BJ (cell line): ENCODE measurements at regions not wholly inside any gene's neighbourhood (a gene's known extent, or its start where the extent isn't known, plus 50 kb on each side); places are given as distances from the start of the nearest gene placed in this dataset.

Source experiments
- CTCF ChIA-PET: fragments of 350-600 bp; formaldehyde crosslinking; extraction: SDS; loops from one replicate; lab custom pipeline; 2021; ENCODE audit warnings: antibody characterized with exemption, inconsistent platforms; lab: Yijun Ruan, JAX
- POLR2A ChIA-PET: fragments of 300-600 bp; sonication (Branson Sonifier 250); formaldehyde crosslinking; extraction: SDS; loops from one replicate; lab custom pipeline; 2021; ENCODE audit warnings: antibody characterized with exemption; lab: Charles Lee
- DNase-seq: peaks from one replicate; pipeline ENCODE4 v3.0.0-alpha.2; 2011; ENCODE audit warnings: low read depth
- H3K27me3 ChIP-seq: 2 replicates; pipeline ENCODE4 v1.6.0; 2011; ENCODE audit warnings: low read length; ENCODE audit not compliant: control insufficient read depth, insufficient read depth
- H3K36me3 ChIP-seq: 2 replicates; pipeline ENCODE4 v1.5.1; 2011; ENCODE audit warnings: low read length; ENCODE audit not compliant: control insufficient read depth, insufficient read depth
- H3K4me3 ChIP-seq: 2 replicates; pipeline ENCODE4 v1.5.1; 2011; ENCODE audit warnings: low read depth, mild to moderate bottlenecking, control low read depth, low read length
- CTCF ChIP-seq: IDR thresholded peaks from 2 replicates; pipeline ENCODE4 v1.5.1; 2011; ENCODE audit warnings: low read depth, mild to moderate bottlenecking, control low read depth, inconsistent platforms, low read length, moderate library complexity; ENCODE audit not compliant: insufficient read depth

- Histone ChIP-seq H3K4me3 (no peak overlapping the region), H3K36me3 (no peaks in the 10 kb centered on the region), H3K27me3 (no peaks in the 10 kb centered on the region)
- ChIA-PET POLR2A (no interaction called here), CTCF (no interaction called here)
- no peak for DNase-seq
- no peak for TF ChIP-seq CTCF
Observed at GRCh38 chr11:70745451-70745850, 347.1 kb downstream of the CTTN start.

GRCh38 chr11:70745941-70746340, 347.6 kb downstream of the CTTN start:
- Histone ChIP-seq H3K36me3 (no peaks in the 10 kb centered on the region), H3K27me3 (no peaks in the 10 kb centered on the region), H3K4me3 (no peak overlapping the region)
- no peak for DNase-seq
- ChIA-PET CTCF (no interaction called here), POLR2A (no interaction called here)
- TF ChIP-seq CTCF = no peak

GRCh38 chr11:70746351-70746750, 348.0 kb downstream of the CTTN start:
- Histone ChIP-seq H3K36me3 (no peaks in the 10 kb centered on the region), H3K27me3 (no peaks in the 10 kb centered on the region), H3K4me3 (no peak overlapping the region)
- DNase-seq = no peak
- POLR2A ChIA-PET = no interaction called here
- no peak for TF ChIP-seq CTCF
- CTCF ChIA-PET = no interaction called here

- CTCF ChIA-PET = no interaction called here
- POLR2A ChIA-PET = no interaction called here
- Histone ChIP-seq H3K4me3 (no peak overlapping the region), H3K27me3 (no peaks in the 10 kb centered on the region), H3K36me3 (no peaks in the 10 kb centered on the region)
- DNase-seq = no peak
- no peak for TF ChIP-seq CTCF
Observed at GRCh38 chr11:70747285-70747684, 349.0 kb downstream of the CTTN start.

- ChIA-PET CTCF (no interaction called here), POLR2A (no interaction called here)
- Histone ChIP-seq H3K4me3 (no peak overlapping the region), H3K36me3 (no peaks in the 10 kb centered on the region), H3K27me3 (no peaks in the 10 kb centered on the region)
- no peak for DNase-seq
- TF ChIP-seq CTCF = no peak
Observed at GRCh38 chr11:70747921-70748320, 349.6 kb downstream of the CTTN start.
